ENCODE measurements at regions not wholly inside any gene's neighbourhood (a gene's known extent, or its start where the extent isn't known, plus 50 kb on each side); places are given as distances from the start of the nearest gene placed in this dataset.

GRCh38 chr10:57627642-57628178 lies 640.0 kb downstream of the IPMK start:
- H3K4me3 ChIP-seq, result no peak overlapping the region
- no peak for TF ChIP-seq POLR2AphosphoS5 (IDR thresholded peaks at IDR 0.05)
- TF ChIP-seq, protein P1, sequence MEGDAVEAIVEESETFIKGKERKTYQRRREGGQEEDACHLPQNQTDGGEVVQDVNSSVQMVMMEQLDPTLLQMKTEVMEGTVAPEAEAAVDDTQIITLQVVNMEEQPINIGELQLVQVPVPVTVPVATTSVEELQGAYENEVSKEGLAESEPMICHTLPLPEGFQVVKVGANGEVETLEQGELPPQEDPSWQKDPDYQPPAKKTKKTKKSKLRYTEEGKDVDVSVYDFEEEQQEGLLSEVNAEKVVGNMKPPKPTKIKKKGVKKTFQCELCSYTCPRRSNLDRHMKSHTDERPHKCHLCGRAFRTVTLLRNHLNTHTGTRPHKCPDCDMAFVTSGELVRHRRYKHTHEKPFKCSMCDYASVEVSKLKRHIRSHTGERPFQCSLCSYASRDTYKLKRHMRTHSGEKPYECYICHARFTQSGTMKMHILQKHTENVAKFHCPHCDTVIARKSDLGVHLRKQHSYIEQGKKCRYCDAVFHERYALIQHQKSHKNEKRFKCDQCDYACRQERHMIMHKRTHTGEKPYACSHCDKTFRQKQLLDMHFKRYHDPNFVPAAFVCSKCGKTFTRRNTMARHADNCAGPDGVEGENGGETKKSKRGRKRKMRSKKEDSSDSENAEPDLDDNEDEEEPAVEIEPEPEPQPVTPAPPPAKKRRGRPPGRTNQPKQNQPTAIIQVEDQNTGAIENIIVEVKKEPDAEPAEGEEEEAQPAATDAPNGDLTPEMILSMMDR (IDR thresholded peaks at IDR 0.05), result no peak
- no peak for TF ChIP-seq EP300 (IDR thresholded peaks at IDR 0.05)
- TF ChIP-seq POLR2A (IDR thresholded peaks at IDR 0.05), result no peak
- WGBS, 2 donors, result 66 to 82% methylated on average over 2 of the region's 2 CpGs
- DNase-seq, result no peak
- intact Hi-C loops (cut with DNase I), result no loop called here
- no peaks in the 10 kb centered on the region for H3K9me3 ChIP-seq
- H3K36me3 ChIP-seq, result no peaks in the 10 kb centered on the region
- H3K4me1 ChIP-seq, result no peaks in the 10 kb centered on the region
- no peak overlapping the region for H3K27ac ChIP-seq
- no peaks in the 10 kb centered on the region for H3K27me3 ChIP-seq

DNA sequence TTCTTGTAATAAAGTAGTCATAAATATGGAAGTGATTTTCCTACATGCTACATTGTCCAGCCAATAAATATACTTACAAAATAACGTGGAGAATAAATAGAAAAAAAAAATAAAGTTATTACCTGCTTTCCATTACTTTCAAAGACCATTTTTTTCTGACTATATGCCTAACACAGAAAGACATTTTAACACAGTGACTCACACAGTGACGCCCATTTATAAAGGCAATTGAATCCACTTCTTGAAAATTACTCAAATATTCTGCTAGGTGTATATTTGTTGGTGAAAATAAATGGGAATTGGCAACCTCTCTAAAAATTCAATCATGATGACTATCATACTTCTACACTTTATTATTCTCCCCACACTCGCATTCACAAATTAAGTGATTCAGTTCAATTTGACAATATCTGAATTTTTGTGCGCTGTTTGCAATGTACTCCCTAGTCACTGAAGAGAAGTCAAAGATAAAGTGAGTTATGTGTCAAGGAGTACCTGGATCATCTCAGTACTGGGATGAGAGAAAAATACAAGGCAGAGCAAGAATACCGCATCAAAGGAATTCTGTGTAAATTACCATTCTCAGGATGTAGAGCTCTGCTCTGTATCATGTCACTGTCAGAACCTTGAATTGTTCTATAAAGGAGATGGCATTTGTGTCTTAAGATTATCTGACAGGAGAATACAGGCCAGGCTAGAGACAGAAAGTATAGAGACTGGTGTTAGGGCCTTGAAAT lies 642.7 kb downstream of the IPMK start:
- no peak for TF ChIP-seq POLR2A (IDR thresholded peaks at IDR 0.05)
- TF ChIP-seq, protein P1 (IDR thresholded peaks at IDR 0.05), result no peak
- no peak for TF ChIP-seq POLR2AphosphoS5 (IDR thresholded peaks at IDR 0.05)
- no peak for TF ChIP-seq EP300 (IDR thresholded peaks at IDR 0.05)
- Histone ChIP-seq H3K9me3 (no peaks in the 10 kb centered on the region), H3K27me3 (no peaks in the 10 kb centered on the region), H3K4me1 (no peaks in the 10 kb centered on the region), H3K27ac (no peak overlapping the region), H3K4me3 (no peak overlapping the region), H3K36me3 (no peaks in the 10 kb centered on the region)
- no peak for DNase-seq
- 70 to 75% methylated on average over 5 of the region's 5 CpGs for WGBS, 2 donors
- intact Hi-C loops (cut with DNase I), result no loop called here

- Histone ChIP-seq H3K27ac (no peak overlapping the region), H3K9me3 (no peaks in the 10 kb centered on the region), H3K4me3 (no peak overlapping the region), H3K4me1 (no peaks in the 10 kb centered on the region), H3K36me3 (no peaks in the 10 kb centered on the region), H3K27me3 (no peaks in the 10 kb centered on the region)
- intact Hi-C loops (cut with DNase I), result no loop called here
- WGBS, 2 donors, result 94 to 95% methylated on average over 1 of the region's 1 CpG
- no peak for DNase-seq
- TF ChIP-seq POLR2A (IDR thresholded peaks at IDR 0.05), result no peak
- TF ChIP-seq, protein P1 (IDR thresholded peaks at IDR 0.05), result no peak
- TF ChIP-seq POLR2AphosphoS5 (IDR thresholded peaks at IDR 0.05), result no peak
- TF ChIP-seq EP300 (IDR thresholded peaks at IDR 0.05), result no peak
These were observed 643.6 kb downstream of the IPMK start for GRCh38 chr10:57624066-57624465.

DNA sequence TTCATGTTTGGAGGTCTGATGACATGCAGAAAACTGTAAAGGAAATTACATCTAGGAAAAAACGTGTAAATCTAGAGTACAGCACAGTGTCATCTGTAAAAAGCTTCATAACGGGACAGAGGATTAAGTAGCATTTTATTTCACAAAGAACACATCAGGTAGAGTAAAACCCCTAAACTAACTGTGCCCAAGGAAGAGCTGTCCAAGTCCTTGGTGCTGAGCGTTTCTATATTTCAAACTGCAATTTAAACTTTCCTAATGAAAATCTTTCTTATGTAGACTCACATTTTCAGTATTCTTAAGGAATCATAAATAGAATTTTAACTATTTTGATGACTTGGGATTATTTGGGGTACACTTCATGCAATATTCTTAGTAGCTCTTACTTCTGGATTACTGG lies 646.2 kb downstream of the IPMK start:
- TF ChIP-seq, protein P1 (IDR thresholded peaks at IDR 0.05), result no peak
- TF ChIP-seq POLR2A (IDR thresholded peaks at IDR 0.05), result no peak
- no peak for TF ChIP-seq EP300 (IDR thresholded peaks at IDR 0.05)
- intact Hi-C loops (cut with DNase I), result no loop called here
- no peaks in the 10 kb centered on the region for H3K36me3 ChIP-seq
- no peaks in the 10 kb centered on the region for H3K27me3 ChIP-seq
- H3K9me3 ChIP-seq, result no peaks in the 10 kb centered on the region
- no peaks in the 10 kb centered on the region for H3K4me1 ChIP-seq
- no peak overlapping the region for H3K4me3 ChIP-seq
- 63 to 69% methylated on average over 3 of the region's 3 CpGs for WGBS, 2 donors
- H3K27ac ChIP-seq, result no peak overlapping the region
- DNase-seq, result no peak

Data from sigmoid colon (tissue), 6 donors.